ENCODE measurements at regions not wholly inside any gene's neighbourhood (a gene's known extent, or its start where the extent isn't known, plus 50 kb on each side); places are given as distances from the start of the nearest gene placed in this dataset.

DNA sequence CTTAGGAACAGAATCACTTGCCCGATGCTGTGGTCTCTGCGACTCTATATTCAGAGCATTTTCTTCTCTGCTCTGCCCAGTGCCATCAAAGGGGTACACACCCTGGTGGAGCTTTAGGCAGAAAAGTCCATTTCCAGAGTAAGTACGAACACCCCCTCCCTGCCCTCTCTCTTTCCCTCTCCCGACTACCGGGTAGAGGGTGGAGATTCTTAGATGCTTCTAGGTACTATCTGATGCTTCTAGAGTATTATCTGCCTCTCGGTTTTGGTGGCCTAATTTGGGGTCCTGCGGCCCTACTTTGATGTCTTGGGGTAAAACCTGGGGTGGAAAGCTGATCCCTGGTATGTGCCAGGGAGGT, 245.4 kb upstream of the SOX4 start:
- 85 to 94% methylated on average over 5 to 7 of the region's 7 CpGs for WGBS, 2 donors
- no peaks in the 10 kb centered on the region for H3K36me3 ChIP-seq (ENCODE audit: low read depth, missing control alignments)
- intact Hi-C loops (cut with DNase I; ENCODE audit: low total_unique reads) = no loop called here
- H3K27me3 ChIP-seq = no peaks in the 10 kb centered on the region
- no peak overlapping the region for H3K4me3 ChIP-seq
- H3K9me3 ChIP-seq = no peaks in the 10 kb centered on the region
- H3K4me1 ChIP-seq = no peaks in the 10 kb centered on the region
- DNase-seq = no peak
- TF ChIP-seq POLR2A (IDR thresholded peaks at IDR 0.05) = no peak
- TF ChIP-seq, protein P1, sequence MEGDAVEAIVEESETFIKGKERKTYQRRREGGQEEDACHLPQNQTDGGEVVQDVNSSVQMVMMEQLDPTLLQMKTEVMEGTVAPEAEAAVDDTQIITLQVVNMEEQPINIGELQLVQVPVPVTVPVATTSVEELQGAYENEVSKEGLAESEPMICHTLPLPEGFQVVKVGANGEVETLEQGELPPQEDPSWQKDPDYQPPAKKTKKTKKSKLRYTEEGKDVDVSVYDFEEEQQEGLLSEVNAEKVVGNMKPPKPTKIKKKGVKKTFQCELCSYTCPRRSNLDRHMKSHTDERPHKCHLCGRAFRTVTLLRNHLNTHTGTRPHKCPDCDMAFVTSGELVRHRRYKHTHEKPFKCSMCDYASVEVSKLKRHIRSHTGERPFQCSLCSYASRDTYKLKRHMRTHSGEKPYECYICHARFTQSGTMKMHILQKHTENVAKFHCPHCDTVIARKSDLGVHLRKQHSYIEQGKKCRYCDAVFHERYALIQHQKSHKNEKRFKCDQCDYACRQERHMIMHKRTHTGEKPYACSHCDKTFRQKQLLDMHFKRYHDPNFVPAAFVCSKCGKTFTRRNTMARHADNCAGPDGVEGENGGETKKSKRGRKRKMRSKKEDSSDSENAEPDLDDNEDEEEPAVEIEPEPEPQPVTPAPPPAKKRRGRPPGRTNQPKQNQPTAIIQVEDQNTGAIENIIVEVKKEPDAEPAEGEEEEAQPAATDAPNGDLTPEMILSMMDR (IDR thresholded peaks at IDR 0.05) = no peak
- H3K27ac ChIP-seq = no peak overlapping the region

DNA sequence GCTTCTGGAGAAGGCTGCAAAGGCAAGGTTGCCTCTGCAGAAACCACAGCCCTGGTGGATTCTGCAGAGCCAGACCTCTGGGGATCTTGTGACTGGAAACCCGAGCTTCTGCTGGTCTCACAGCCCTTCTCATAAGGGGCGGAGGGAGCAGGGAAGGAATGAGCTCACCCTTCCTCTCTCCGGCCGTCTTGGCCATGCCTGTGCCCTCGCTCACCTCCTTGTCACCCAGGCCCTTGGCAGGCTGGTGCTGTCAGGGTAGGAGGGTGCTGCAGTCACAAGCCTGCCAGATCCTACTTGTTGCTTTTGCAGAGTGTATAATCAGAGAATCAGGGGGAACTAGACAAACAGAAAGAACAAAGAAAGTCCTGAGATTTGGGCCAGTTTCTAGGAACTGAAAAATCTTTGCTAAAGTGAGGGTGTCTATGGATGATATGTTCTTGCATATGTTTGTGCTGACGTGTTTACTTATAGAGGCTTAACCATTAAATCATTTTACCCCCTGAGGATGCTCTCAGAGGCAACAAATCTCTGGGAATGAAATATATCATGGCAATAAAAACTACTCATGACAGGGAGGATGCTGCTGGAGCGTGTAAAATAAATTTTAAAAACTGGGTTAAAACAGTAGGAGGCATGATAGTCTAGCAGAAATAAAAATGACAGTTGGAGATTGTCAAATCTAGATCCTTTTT, 244.9 kb upstream of the SOX4 start:
- WGBS, 2 donors = 60 to 73% methylated on average over 4 to 7 of the region's 7 CpGs
- intact Hi-C loops (cut with DNase I; ENCODE audit: low total_unique reads) = no loop called here
- no peak for DNase-seq

DNA sequence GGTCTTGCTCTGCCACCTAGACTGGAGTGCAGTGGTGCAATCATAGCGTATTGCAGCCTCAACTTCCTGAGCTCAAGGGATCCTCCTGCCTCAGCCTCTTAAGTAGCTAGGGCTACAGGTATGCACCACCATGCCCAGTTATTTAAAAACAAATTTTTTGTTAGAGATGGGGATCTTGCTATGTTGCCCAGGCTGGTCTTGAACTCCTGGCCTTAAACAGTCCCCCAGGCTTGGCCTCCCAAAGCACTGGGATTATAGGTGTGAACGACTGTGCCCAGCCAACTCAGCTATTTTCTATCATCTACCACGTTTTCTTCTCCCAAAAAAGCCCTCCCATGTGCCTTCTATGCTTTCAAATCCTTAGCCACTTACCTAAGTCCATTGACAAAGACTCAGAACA, 243.7 kb upstream of the SOX4 start:
- Histone ChIP-seq H3K27ac (no peak overlapping the region), H3K36me3 (ENCODE audit: low read depth, missing control alignments) (no peaks in the 10 kb centered on the region), H3K9me3 (no peaks in the 10 kb centered on the region), H3K4me3 (no peak overlapping the region), H3K4me1 (no peaks in the 10 kb centered on the region), H3K27me3 (no peaks in the 10 kb centered on the region)
- WGBS, 2 donors = 90 to 93% methylated on average over 3 of the region's 3 CpGs
- intact Hi-C loops (cut with DNase I; ENCODE audit: low total_unique reads) = no loop called here
- TF ChIP-seq, protein P1 (IDR thresholded peaks at IDR 0.05) = no peak
- TF ChIP-seq POLR2A (IDR thresholded peaks at IDR 0.05) = no peak
- no peak for DNase-seq

More for the DNA sequence above, 244.9 kb upstream of the SOX4 start:
- Histone ChIP-seq H3K27ac (no peak overlapping the region), H3K27me3 (no peaks in the 10 kb centered on the region), H3K4me1 (no peaks in the 10 kb centered on the region), H3K4me3 (no peak overlapping the region), H3K36me3 (ENCODE audit: low read depth, missing control alignments) (no peaks in the 10 kb centered on the region), H3K9me3 (no peaks in the 10 kb centered on the region)
- TF ChIP-seq, protein P1 (IDR thresholded peaks at IDR 0.05) = no peak
- no peak for TF ChIP-seq POLR2A (IDR thresholded peaks at IDR 0.05)

DNA sequence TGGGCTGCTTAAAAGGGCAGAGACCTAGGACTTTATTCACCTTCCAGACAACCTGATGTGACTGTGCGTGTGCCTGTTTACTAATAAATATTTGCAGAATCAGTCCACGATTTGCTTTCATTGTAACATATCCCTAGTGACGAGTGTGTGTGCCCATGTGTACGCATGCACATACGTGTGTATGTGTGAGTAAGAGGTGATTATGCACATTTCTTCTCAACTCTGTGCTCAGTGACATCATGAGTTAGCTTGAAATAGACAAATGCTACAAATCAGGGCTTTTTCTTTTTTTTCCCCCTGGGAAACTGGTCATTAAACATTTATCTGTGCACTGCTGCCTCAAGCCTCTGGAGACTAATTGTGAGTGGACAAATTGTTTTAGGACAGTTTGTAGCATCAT, 242.6 kb upstream of the SOX4 start:
- Histone ChIP-seq H3K4me3 (no peak overlapping the region), H3K27ac (no peak overlapping the region), H3K27me3 (no peaks in the 10 kb centered on the region), H3K36me3 (ENCODE audit: low read depth, missing control alignments) (no peaks in the 10 kb centered on the region), H3K9me3 (no peaks in the 10 kb centered on the region), H3K4me1 (no peaks in the 10 kb centered on the region)
- intact Hi-C loops (cut with DNase I; ENCODE audit: low total_unique reads) = no loop called here
- TF ChIP-seq POLR2A (IDR thresholded peaks at IDR 0.05) = no peak
- TF ChIP-seq, protein P1 (IDR thresholded peaks at IDR 0.05) = no peak
- no peak for DNase-seq
- WGBS, 2 donors = 90 to 91% methylated on average over 5 of the region's 5 CpGs

DNA sequence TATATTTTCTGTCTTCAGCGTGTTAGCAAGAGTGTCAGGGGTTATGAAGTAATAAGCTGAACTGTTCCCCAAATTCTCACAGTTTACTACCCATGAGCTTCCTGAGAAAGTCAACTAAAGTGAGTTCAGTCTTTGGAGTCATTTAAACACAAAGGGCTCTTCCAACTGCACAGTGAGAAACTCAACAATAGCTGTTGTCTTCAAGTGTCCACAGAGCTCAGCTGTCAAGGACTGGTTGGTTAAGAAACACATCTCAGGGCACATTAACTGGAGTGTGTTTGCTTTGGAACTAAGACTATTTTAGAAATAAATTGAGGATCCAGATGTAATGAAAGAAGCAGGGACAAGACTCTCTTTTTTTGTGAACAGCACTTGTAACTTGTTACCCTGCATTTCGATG, 241.4 kb upstream of the SOX4 start:
- no peak for DNase-seq
- H3K27ac ChIP-seq = no peak overlapping the region
- intact Hi-C loops (cut with DNase I; ENCODE audit: low total_unique reads) = no loop called here

More for the DNA sequence above, 241.4 kb upstream of the SOX4 start:
- TF ChIP-seq, protein P1 (IDR thresholded peaks at IDR 0.05) = no peak
- TF ChIP-seq POLR2A (IDR thresholded peaks at IDR 0.05) = no peak
- H3K4me3 ChIP-seq = no peak overlapping the region
- no peaks in the 10 kb centered on the region for H3K36me3 ChIP-seq (ENCODE audit: low read depth, missing control alignments)
- 77 to 97% methylated on average over 2 of the region's 2 CpGs for WGBS, 2 donors
- H3K4me1 ChIP-seq = no peaks in the 10 kb centered on the region
- no peaks in the 10 kb centered on the region for H3K27me3 ChIP-seq
- H3K9me3 ChIP-seq = no peaks in the 10 kb centered on the region
